BJ (cell line): ENCODE measurements at regions not wholly inside any gene's neighbourhood (a gene's known extent, or its start where the extent isn't known, plus 50 kb on each side); places are given as distances from the start of the nearest gene placed in this dataset.

Source experiments
- CTCF ChIA-PET: fragments of 350-600 bp; formaldehyde crosslinking; extraction: SDS; loops from one replicate; lab custom pipeline; 2021; ENCODE audit warnings: antibody characterized with exemption, inconsistent platforms; lab: Yijun Ruan, JAX
- POLR2A ChIA-PET: fragments of 300-600 bp; sonication (Branson Sonifier 250); formaldehyde crosslinking; extraction: SDS; loops from one replicate; lab custom pipeline; 2021; ENCODE audit warnings: antibody characterized with exemption; lab: Charles Lee
- DNase-seq: peaks from one replicate; pipeline ENCODE4 v3.0.0-alpha.2; 2011; ENCODE audit warnings: low read depth
- H3K27me3 ChIP-seq: 2 replicates; pipeline ENCODE4 v1.6.0; 2011; ENCODE audit warnings: low read length; ENCODE audit not compliant: control insufficient read depth, insufficient read depth
- H3K36me3 ChIP-seq: 2 replicates; pipeline ENCODE4 v1.5.1; 2011; ENCODE audit warnings: low read length; ENCODE audit not compliant: control insufficient read depth, insufficient read depth
- H3K4me3 ChIP-seq: 2 replicates; pipeline ENCODE4 v1.5.1; 2011; ENCODE audit warnings: low read depth, mild to moderate bottlenecking, control low read depth, low read length
- CTCF ChIP-seq: IDR thresholded peaks from 2 replicates; pipeline ENCODE4 v1.5.1; 2011; ENCODE audit warnings: low read depth, mild to moderate bottlenecking, control low read depth, inconsistent platforms, low read length, moderate library complexity; ENCODE audit not compliant: insufficient read depth

DNA sequence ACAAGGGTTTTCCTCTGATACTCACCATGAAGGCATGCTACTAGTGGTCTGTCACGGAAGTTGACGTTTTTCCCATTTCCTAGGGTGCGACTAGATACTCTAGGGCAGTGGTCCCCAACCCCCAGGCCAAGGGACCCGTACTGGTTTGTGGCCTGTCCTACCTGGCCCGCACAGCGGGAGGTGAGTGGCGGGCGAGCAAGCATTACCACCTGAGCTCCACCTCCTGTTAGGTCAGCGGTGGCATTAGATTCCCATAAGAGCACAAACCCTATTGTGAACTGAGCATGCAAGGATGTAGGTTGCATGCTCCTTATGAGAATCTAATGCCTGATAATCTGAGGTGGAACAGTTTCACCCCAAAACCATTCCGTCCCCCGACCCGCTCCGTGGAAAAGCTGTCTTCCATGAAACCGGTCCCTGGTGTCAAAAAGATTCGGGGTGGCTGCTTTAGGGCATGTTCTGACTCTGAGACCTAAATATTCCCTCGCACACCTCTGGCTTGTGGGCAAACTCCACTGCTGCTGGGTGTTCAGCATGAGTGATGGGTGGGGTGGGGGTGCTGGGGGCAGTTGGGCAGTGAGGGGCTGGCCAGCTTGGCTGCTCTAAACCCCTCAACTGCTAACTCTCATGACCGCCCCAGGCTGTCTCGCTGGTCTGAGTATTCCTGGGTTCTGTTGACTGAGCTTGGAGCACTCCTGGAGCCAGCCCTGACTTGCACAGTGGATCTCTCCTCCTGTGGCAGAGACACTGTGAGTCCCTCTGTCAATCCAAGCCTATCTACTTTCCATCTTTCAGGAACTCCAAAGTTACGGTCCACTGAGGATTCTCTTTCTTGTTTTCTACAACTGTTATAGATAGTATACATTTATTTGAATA is 78.3 kb upstream of the NEK6 start:
- TF ChIP-seq CTCF, result no peak
- ChIA-PET CTCF (no interaction called here), POLR2A (no interaction called here)
- Histone ChIP-seq H3K27me3 (peaks cover 13% of the 10 kb centered on the region), H3K4me3 (no peak overlapping the region), H3K36me3 (no peaks in the 10 kb centered on the region)
- DNase-seq, result no peak

- Histone ChIP-seq H3K36me3 (no peaks in the 10 kb centered on the region), H3K4me3 (no peak overlapping the region), H3K27me3 (peaks cover 14% of the 10 kb centered on the region)
- ChIA-PET CTCF (no interaction called here), POLR2A (no interaction called here)
- no peak for TF ChIP-seq CTCF
- no peak for DNase-seq
These were observed 77.2 kb upstream of the NEK6 start for GRCh38 chr9:124180557-124180956.

GRCh38 chr9:124182741-124183140 is 75.0 kb upstream of the NEK6 start:
- Histone ChIP-seq H3K36me3 (no peaks in the 10 kb centered on the region), H3K27me3 (peaks cover 14% of the 10 kb centered on the region), H3K4me3 (no peak overlapping the region)
- no peak for TF ChIP-seq CTCF
- ChIA-PET POLR2A (no interaction called here), CTCF (no interaction called here)
- no peak for DNase-seq

GRCh38 chr9:124183772-124184171 is 74.0 kb upstream of the NEK6 start:
- no peak for TF ChIP-seq CTCF
- Histone ChIP-seq H3K27me3 (peaks cover 17% of the 10 kb centered on the region), H3K36me3 (no peaks in the 10 kb centered on the region), H3K4me3 (no peak overlapping the region)
- ChIA-PET CTCF (interaction anchor here (0.6 to 0.8 kb wide), 3 partner anchors 20 to 143 kb away, joined by 3 read pairs; no protein-coding TSS in a partner anchor), POLR2A (no interaction called here)
- DNase-seq, result no peak

DNA sequence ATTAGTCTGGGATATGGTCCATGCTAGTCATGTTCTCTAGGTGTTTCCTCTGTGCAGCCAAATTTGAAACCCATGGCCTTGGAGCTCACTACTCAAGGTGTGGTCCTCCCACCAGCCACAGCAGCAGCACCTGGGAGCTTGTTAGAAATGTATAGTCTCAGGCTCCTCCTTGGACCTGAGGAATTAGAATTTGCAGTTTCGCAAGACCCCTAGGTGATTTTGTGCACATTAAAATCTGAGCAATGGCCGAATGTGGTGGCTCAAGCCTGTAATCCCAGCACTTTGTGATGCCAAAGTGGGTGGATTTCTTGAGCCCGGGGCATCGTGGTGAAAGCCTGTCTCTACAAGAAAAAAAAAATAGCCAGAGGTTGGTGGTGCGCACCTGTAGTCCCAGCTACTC is 72.3 kb upstream of the NEK6 start:
- Histone ChIP-seq H3K27me3 (peaks cover 15% of the 10 kb centered on the region), H3K36me3 (no peaks in the 10 kb centered on the region), H3K4me3 (no peak overlapping the region)
- TF ChIP-seq CTCF, result no peak
- no peak for DNase-seq
- ChIA-PET POLR2A (no interaction called here), CTCF (interaction anchor here (1.1 kb wide), 1 partner anchor 12 kb away, joined by 3 read pairs; no protein-coding TSS in a partner anchor)
